ENCODE measurements at regions not wholly inside any gene's neighbourhood (a gene's known extent, or its start where the extent isn't known, plus 50 kb on each side); places are given as distances from the start of the nearest gene placed in this dataset.

DNA sequence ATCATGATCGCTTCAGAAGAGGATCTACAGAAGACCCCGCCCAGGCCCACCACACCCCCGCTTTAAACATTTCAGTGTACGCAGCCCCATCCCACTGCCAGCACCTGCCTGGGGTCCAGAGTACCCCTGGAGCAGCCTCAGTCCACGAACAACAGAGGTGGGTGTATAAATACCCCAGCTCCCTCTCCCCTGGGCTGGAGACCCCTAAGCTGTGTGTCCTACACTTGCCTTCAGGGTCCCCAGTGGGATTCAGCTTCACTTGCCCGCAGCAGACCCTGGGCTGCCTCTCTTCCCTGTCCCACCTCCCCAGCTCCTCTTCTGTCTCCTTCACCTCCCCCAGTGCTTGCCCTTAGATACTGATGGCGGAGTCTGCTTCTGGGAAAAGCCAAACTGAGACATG, 105.7 kb downstream of the RBFOX3 start:
- H4K20me1 ChIP-seq (ENCODE audit: control insufficient read depth, insufficient read depth, insufficient read length) = no peaks in the 10 kb centered on the region
- no peak overlapping the region for H3K9ac ChIP-seq (ENCODE audit: extremely low read depth, insufficient read length, low read length)
- TF ChIP-seq, protein P1, sequence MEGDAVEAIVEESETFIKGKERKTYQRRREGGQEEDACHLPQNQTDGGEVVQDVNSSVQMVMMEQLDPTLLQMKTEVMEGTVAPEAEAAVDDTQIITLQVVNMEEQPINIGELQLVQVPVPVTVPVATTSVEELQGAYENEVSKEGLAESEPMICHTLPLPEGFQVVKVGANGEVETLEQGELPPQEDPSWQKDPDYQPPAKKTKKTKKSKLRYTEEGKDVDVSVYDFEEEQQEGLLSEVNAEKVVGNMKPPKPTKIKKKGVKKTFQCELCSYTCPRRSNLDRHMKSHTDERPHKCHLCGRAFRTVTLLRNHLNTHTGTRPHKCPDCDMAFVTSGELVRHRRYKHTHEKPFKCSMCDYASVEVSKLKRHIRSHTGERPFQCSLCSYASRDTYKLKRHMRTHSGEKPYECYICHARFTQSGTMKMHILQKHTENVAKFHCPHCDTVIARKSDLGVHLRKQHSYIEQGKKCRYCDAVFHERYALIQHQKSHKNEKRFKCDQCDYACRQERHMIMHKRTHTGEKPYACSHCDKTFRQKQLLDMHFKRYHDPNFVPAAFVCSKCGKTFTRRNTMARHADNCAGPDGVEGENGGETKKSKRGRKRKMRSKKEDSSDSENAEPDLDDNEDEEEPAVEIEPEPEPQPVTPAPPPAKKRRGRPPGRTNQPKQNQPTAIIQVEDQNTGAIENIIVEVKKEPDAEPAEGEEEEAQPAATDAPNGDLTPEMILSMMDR (conservative IDR thresholded peaks at IDR 0.05) = no peak
- no peak overlapping the region for H2AK5ac ChIP-seq (ENCODE audit: insufficient read length, low read length)
- Mint-ChIP-seq H3K9me3 (no peaks in the 10 kb centered on the region), H3K27me3 (ENCODE audit: low read depth) (peaks cover 2% of the 10 kb centered on the region; the same call in 1 of the 2 replicates), H3K36me3 (ENCODE audit: insufficient read depth in 1 of 3, low read depth in 3 of 3) (no peaks in the 10 kb centered on the region), H3K27ac (no peak overlapping the region; a peak in 1 of 7 replicates), H3K4me1 (peaks cover 3 to 26% of the 10 kb centered on the region in 2 experiments; a peak in 2 of 4 replicates), H3K4me3 (no peak overlapping the region)
- no peak overlapping the region for H3K4me2 ChIP-seq (ENCODE audit: insufficient read depth, insufficient read length, low read length)
- H3K56ac ChIP-seq (ENCODE audit: insufficient read length, low read depth, low read length) = no peak overlapping the region
- H4K8ac ChIP-seq (replicated peaks; ENCODE audit: insufficient read length, low read depth, low read length) = no peak overlapping the region
- no peaks in the 10 kb centered on the region for H3K79me1 ChIP-seq (ENCODE audit: insufficient read depth, low read depth, low read length, poor library complexity, severe bottlenecking)
- no peak overlapping the region for H2BK5ac ChIP-seq (ENCODE audit: insufficient read length, low read length)
- H3K18ac ChIP-seq (ENCODE audit: insufficient read length, low read depth, low read length) = no peak overlapping the region
- no peak overlapping the region for H3K14ac ChIP-seq (ENCODE audit: insufficient read depth, low read length)
- no peak overlapping the region for H2BK15ac ChIP-seq (ENCODE audit: low read depth, low read length)
- DNase-seq = no peak
- no peak overlapping the region for H3K23ac ChIP-seq (ENCODE audit: insufficient read length, low read depth, low read length)
- no peak overlapping the region for H3K4ac ChIP-seq (ENCODE audit: low read depth, low read length)
- H4K91ac ChIP-seq (ENCODE audit: insufficient read length, low read depth, low read length) = no peak overlapping the region
- no peaks in the 10 kb centered on the region for H3K23me2 ChIP-seq (ENCODE audit: insufficient read length, low read depth, low read length, poor library complexity, severe bottlenecking)
- H2AFZ ChIP-seq (ENCODE audit: low read length) = no peak overlapping the region
- H3K4me1 ChIP-seq (ENCODE audit: insufficient read depth, low read length) = no peaks in the 10 kb centered on the region
- no peaks in the 10 kb centered on the region for H3K27me3 ChIP-seq (ENCODE audit: insufficient read depth, low read length)
- no peak overlapping the region for H3K27ac ChIP-seq (ENCODE audit: insufficient read length, low read depth, low read length)
- H4K5ac ChIP-seq (ENCODE audit: insufficient read length, low read depth, low read length) = no peak overlapping the region
- H3K79me2 ChIP-seq (ENCODE audit: insufficient read depth, low read length) = no peaks in the 10 kb centered on the region
- WGBS (ENCODE audit: extremely low coverage, insufficient read length, low lambda C conversion rate) = no CpG with 5 or more reads among the region's 7 CpGs
- no peak overlapping the region for H2BK120ac ChIP-seq (ENCODE audit: low read depth, low read length, poor library complexity, severe bottlenecking)
- no peaks in the 10 kb centered on the region for H3K9me3 ChIP-seq (ENCODE audit: control insufficient read depth, low read depth, low read length)
- no peak overlapping the region for H2BK20ac ChIP-seq (ENCODE audit: low read depth, low read length, poor library complexity, severe bottlenecking)
- no peak overlapping the region for H2BK12ac ChIP-seq (ENCODE audit: insufficient read length, low read depth, low read length)
- H3T11ph ChIP-seq (ENCODE audit: low read length) = no peak overlapping the region

Measured in H9 (cell line).